ENCODE measurements at regions not wholly inside any gene's neighbourhood (a gene's known extent, or its start where the extent isn't known, plus 50 kb on each side); places are given as distances from the start of the nearest gene placed in this dataset.

DNA sequence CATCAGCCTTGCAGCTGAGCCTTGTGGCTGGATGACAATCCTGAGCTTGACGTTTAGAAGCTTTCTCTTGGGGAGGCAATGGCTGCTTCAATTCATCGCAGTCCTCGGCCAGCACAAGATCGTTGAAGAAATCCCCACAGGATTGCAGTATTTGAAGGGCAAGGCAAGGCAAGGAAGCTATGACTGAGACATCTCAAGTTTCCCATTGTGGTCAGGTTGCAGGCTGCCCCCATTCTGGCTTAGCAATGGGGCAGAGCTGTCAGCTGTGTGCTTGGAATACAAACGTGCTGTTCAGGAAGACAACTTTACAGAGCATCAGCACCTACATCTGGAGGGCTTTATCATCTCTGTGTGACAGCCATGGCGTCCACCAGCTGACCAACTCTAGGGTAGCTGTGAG, 275.9 kb upstream of the TBL1XR1 start:
- Histone ChIP-seq H3K4me3 (ENCODE audit: control extremely low read depth in 1 of 5, extremely low read depth in 1 of 5, insufficient read depth in 1 of 5, low read depth in 2 of 5, low read length in 4 of 5) (no peak overlapping the region), H3K9ac (ENCODE audit: low read length) (no peak overlapping the region), H3K36me3 (replicated peaks in 1 of 2; ENCODE audit: control extremely low read depth in 1 of 2, control insufficient read depth in 1 of 2, extremely low read depth in 1 of 2, insufficient read depth in 2 of 2, low read length in 1 of 2) (no peaks in the 10 kb centered on the region), H2AFZ (ENCODE audit: insufficient read depth, low read depth, low read length, poor library complexity, severe bottlenecking) (no peak overlapping the region), H3K4me2 (replicated peaks; ENCODE audit: low read depth, low read length, poor library complexity, severe bottlenecking) (no peak overlapping the region), H3K27ac (ENCODE audit: low read length in 2 of 2) (no peak overlapping the region), H3K9me3 (ENCODE audit: control extremely low read depth in 1 of 3, control insufficient read depth in 2 of 3, insufficient read depth in 1 of 3, low read length in 2 of 3) (no peaks in the 10 kb centered on the region), H3K4me1 (ENCODE audit: control insufficient read depth in 2 of 2, insufficient read depth in 2 of 2, low read length in 2 of 2) (no peaks in the 10 kb centered on the region), H3K79me2 (ENCODE audit: control insufficient read depth, insufficient read depth, low read length) (no peaks in the 10 kb centered on the region), H3K27me3 (replicated peaks in 1 of 4; ENCODE audit: control extremely low read depth in 1 of 4, control insufficient read depth in 3 of 4, insufficient read depth in 4 of 4, low read length in 3 of 4) (no peaks in the 10 kb centered on the region), H4K20me1 (ENCODE audit: control insufficient read depth, insufficient read depth, low read length, poor library complexity, severe bottlenecking) (no peaks in the 10 kb centered on the region)
- 90% methylated on average over 5 of the region's 6 CpGs for WGBS (ENCODE audit: insufficient coverage)
- Mint-ChIP-seq H3K9me3 (ENCODE audit: insufficient read depth) (no peaks in the 10 kb centered on the region), H3K27ac (no peak overlapping the region), H3K27me3 (no peaks in the 10 kb centered on the region), H3K4me1 (no peaks in the 10 kb centered on the region), H3K4me3 (no peak overlapping the region)
- ATAC-seq (ENCODE audit: low read depth): no peak
- CTCF ChIA-PET: no interaction called here
- no peak for DNase-seq
- TF ChIP-seq EZH2 (IDR thresholded peaks at IDR 0.05; ENCODE audit: borderline replicate concordance, insufficient read depth, low read depth, low read length, poor library complexity, severe bottlenecking): no peak
- TF ChIP-seq, protein P1, sequence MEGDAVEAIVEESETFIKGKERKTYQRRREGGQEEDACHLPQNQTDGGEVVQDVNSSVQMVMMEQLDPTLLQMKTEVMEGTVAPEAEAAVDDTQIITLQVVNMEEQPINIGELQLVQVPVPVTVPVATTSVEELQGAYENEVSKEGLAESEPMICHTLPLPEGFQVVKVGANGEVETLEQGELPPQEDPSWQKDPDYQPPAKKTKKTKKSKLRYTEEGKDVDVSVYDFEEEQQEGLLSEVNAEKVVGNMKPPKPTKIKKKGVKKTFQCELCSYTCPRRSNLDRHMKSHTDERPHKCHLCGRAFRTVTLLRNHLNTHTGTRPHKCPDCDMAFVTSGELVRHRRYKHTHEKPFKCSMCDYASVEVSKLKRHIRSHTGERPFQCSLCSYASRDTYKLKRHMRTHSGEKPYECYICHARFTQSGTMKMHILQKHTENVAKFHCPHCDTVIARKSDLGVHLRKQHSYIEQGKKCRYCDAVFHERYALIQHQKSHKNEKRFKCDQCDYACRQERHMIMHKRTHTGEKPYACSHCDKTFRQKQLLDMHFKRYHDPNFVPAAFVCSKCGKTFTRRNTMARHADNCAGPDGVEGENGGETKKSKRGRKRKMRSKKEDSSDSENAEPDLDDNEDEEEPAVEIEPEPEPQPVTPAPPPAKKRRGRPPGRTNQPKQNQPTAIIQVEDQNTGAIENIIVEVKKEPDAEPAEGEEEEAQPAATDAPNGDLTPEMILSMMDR (IDR thresholded peaks at IDR 0.05): no peak
- POLR2A ChIA-PET: no interaction called here
- intact Hi-C loops (cut with micrococcal nuclease): no loop called here

DNA sequence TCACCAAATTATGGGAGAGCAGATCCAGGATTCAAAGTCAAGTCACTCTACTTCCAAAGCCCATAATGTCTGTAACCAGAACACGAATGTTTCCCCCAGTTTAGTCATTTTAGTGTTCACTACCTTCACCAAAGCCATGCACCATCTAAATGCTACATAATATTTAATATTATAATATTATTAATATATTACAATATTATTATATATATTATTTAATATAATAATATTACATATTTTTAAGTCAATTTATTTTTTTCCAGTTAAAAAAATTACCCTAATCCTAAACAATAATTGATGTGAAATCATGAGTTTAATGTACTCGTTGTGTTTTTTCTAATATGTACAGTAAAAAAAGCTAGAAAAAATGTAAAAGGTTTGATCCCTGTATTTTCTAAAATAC, 276.6 kb upstream of the TBL1XR1 start:
- CTCF ChIA-PET: no interaction called here
- no peaks in the 10 kb centered on the region for H3K9me3 ChIP-seq (ENCODE audit: control extremely low read depth in 1 of 3, control insufficient read depth in 2 of 3, insufficient read depth in 1 of 3, low read length in 2 of 3)
- POLR2A ChIA-PET: no interaction called here
- intact Hi-C loops (cut with micrococcal nuclease): no loop called here
- WGBS (ENCODE audit: insufficient coverage): no CpG with 5 or more reads among the region's 2 CpGs
- no peak overlapping the region for H3K9ac ChIP-seq (ENCODE audit: low read length)
- Mint-ChIP-seq H3K9me3 (ENCODE audit: insufficient read depth) (no peaks in the 10 kb centered on the region), H3K27me3 (no peaks in the 10 kb centered on the region), H3K4me1 (no peaks in the 10 kb centered on the region), H3K27ac (no peak overlapping the region), H3K4me3 (no peak overlapping the region)
- no peak overlapping the region for H3K4me3 ChIP-seq (ENCODE audit: control extremely low read depth in 1 of 5, extremely low read depth in 1 of 5, insufficient read depth in 1 of 5, low read depth in 2 of 5, low read length in 4 of 5)
- ATAC-seq (ENCODE audit: low read depth): no peak
- no peaks in the 10 kb centered on the region for H3K36me3 ChIP-seq (replicated peaks in 1 of 2; ENCODE audit: control extremely low read depth in 1 of 2, control insufficient read depth in 1 of 2, extremely low read depth in 1 of 2, insufficient read depth in 2 of 2, low read length in 1 of 2)
- H3K27me3 ChIP-seq (replicated peaks in 1 of 4; ENCODE audit: control extremely low read depth in 1 of 4, control insufficient read depth in 3 of 4, insufficient read depth in 4 of 4, low read length in 3 of 4): no peaks in the 10 kb centered on the region
- no peaks in the 10 kb centered on the region for H3K4me1 ChIP-seq (ENCODE audit: control insufficient read depth in 2 of 2, insufficient read depth in 2 of 2, low read length in 2 of 2)
- H3K79me2 ChIP-seq (ENCODE audit: control insufficient read depth, insufficient read depth, low read length): no peaks in the 10 kb centered on the region
- no peak for DNase-seq
- no peak overlapping the region for H3K27ac ChIP-seq (ENCODE audit: low read length in 2 of 2)
- TF ChIP-seq, protein P1 (IDR thresholded peaks at IDR 0.05): no peak
- no peaks in the 10 kb centered on the region for H4K20me1 ChIP-seq (ENCODE audit: control insufficient read depth, insufficient read depth, low read length, poor library complexity, severe bottlenecking)
- no peak overlapping the region for H3K4me2 ChIP-seq (replicated peaks; ENCODE audit: low read depth, low read length, poor library complexity, severe bottlenecking)
- no peak overlapping the region for H2AFZ ChIP-seq (ENCODE audit: insufficient read depth, low read depth, low read length, poor library complexity, severe bottlenecking)
